ENCODE measurements at regions not wholly inside any gene's neighbourhood (a gene's known extent, or its start where the extent isn't known, plus 50 kb on each side); places are given as distances from the start of the nearest gene placed in this dataset.
A peak's percentile ranks its signal among the peaks of the same experiment; 100 is the strongest.

- no peak overlapping the region for H3K4me3 ChIP-seq (ENCODE audit: low read length)
- TF ChIP-seq, protein P1, sequence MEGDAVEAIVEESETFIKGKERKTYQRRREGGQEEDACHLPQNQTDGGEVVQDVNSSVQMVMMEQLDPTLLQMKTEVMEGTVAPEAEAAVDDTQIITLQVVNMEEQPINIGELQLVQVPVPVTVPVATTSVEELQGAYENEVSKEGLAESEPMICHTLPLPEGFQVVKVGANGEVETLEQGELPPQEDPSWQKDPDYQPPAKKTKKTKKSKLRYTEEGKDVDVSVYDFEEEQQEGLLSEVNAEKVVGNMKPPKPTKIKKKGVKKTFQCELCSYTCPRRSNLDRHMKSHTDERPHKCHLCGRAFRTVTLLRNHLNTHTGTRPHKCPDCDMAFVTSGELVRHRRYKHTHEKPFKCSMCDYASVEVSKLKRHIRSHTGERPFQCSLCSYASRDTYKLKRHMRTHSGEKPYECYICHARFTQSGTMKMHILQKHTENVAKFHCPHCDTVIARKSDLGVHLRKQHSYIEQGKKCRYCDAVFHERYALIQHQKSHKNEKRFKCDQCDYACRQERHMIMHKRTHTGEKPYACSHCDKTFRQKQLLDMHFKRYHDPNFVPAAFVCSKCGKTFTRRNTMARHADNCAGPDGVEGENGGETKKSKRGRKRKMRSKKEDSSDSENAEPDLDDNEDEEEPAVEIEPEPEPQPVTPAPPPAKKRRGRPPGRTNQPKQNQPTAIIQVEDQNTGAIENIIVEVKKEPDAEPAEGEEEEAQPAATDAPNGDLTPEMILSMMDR (conservative IDR thresholded peaks at IDR 0.05; ENCODE audit: low read length), result no peak
- no peak for DNase-seq (ENCODE audit: low read depth)
Measured at GRCh38 chr1:219669556-219669955, 56.7 kb upstream of the ZC3H11B start.

DNA sequence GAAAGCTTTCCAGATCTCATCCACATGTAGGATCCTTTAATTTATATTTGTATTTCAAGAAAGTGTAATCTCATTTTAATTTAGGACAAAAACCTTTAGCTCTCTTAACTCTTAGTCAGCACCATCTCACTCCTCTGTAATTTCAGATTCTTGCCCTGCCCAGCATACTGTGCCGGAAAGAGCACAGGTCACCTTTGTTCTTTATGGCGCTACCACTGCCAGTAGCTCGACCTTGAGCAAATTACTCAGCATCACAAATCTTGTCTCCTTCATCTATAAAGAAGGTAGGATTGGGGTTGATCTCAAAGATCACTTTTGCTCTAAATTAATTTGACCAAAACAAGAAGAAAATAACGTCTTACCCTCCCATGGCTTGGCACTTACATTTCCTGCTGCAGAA is 56.1 kb upstream of the ZC3H11B start:
- TF ChIP-seq, protein P1 (conservative IDR thresholded peaks at IDR 0.05; ENCODE audit: low read length), result no peak
- H3K4me3 ChIP-seq (ENCODE audit: low read length), result no peak overlapping the region
- DNase-seq (ENCODE audit: low read depth), result no peak

GRCh38 chr1:219668446-219668845 is 55.5 kb upstream of the ZC3H11B start:
- no peak for DNase-seq (ENCODE audit: low read depth)
- TF ChIP-seq, protein P1 (conservative IDR thresholded peaks at IDR 0.05; ENCODE audit: low read length), result no peak
- H3K4me3 ChIP-seq (ENCODE audit: low read length), result no peak overlapping the region

GRCh38 chr1:219666242-219666641 is 53.3 kb upstream of the ZC3H11B start:
- TF ChIP-seq, protein P1 (conservative IDR thresholded peaks at IDR 0.05; ENCODE audit: low read length), result no peak
- H3K4me3 ChIP-seq (ENCODE audit: low read length), result no peak overlapping the region
- DNase-seq (ENCODE audit: low read depth), result peak; percentile 13

GRCh38 chr1:219665089-219665488 is 52.2 kb upstream of the ZC3H11B start:
- TF ChIP-seq, protein P1 (conservative IDR thresholded peaks at IDR 0.05; ENCODE audit: low read length), result no peak
- no peak overlapping the region for H3K4me3 ChIP-seq (ENCODE audit: low read length)
- no peak for DNase-seq (ENCODE audit: low read depth)

DNA sequence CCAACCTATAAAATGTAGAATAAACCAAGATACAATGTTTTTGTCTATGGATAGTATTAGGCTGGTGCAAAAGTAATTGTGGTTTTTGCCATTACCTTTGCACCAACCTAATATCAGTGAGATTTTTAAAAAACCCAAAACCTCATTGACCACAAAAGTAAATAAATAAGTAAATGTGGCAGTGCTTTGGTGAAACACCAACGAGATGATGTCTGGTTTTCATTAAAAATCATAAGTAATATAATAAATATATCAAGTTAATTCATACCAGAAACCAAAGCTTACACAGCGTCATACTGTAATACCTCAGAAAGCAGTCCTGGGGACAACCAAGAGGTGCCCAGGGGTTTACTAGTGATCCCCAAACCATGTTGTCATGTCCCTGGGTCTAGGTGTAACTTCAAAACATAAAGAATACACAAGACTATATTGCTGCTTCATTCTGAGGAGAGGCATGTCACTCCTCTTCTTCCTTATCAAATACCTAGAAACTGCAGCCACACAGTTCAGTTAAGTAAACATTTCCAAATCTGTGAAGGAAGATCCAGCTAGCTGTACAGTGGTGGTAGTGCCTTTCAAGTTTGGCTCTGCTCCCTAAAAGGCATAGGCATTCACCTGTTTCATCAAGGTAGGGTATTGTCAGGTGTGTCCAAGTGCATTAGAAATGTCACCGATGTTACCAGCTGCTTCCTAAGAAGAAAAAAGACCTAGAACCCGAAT is 51.6 kb upstream of the ZC3H11B start:
- no peak for DNase-seq (ENCODE audit: low read depth)
- H3K4me3 ChIP-seq (ENCODE audit: low read length), result no peak overlapping the region
- TF ChIP-seq, protein P1 (conservative IDR thresholded peaks at IDR 0.05; ENCODE audit: low read length), result no peak

Measured in AG10803 (cell line).